ENCODE measurements at regions not wholly inside any gene's neighbourhood (a gene's known extent, or its start where the extent isn't known, plus 50 kb on each side); places are given as distances from the start of the nearest gene placed in this dataset.

DNA sequence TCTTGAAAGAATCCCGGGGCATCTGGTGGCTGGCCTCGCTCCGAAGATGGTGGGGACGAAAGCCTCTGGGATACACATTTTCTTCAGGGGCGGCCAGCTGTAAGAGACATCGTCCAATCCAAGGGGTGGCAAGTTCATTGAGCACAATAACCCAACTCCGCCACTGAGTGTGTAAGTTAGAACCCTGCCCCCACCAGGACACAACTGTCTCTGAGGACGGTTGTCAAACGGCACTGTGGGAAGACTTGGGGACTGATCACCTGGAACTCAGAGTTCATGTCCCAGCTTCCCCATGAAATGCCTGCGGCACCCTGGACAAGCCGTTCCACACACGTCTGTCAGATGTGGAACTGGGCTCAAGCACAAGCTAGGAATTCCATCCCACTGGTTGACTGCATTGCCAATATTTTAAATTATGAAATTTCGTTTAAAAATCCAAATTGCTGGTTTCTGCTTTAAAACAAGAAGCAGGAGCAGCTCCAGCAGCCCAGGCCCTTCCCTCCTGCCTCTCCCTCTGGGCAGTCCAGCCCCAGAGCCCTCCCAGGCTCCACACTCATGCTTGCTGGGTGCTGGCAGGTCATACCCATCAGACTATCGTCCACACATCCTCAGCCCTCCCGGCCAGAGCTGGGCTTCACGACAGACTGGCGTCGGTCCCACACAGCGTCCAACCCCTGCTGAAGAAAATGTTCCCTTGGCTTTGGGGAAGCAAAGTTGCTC, 80.9 kb upstream of the AFDN start:
- no peaks in the 10 kb centered on the region for H3F3A ChIP-seq (replicated peaks; ENCODE audit: low read depth)
- H3K4me2 ChIP-seq = no peak overlapping the region
- peaks cover 3% of the 10 kb centered on the region; the same call in 1 of the 3 replicates for H3K9me3 Mint-ChIP-seq
- no peaks in the 10 kb centered on the region for H3K79me2 ChIP-seq (replicated peaks; ENCODE audit: insufficient read depth)
- ATAC-seq = no peak
- H3K9me2 ChIP-seq (ENCODE audit: insufficient read depth) = peaks cover 4% of the 10 kb centered on the region
- H3K4me1 ChIP-seq (ENCODE audit: insufficient read depth) = no peaks in the 10 kb centered on the region
- H3K36me3 ChIP-seq (ENCODE audit: insufficient read depth) = no peaks in the 10 kb centered on the region
- H3K36me3 Mint-ChIP-seq (ENCODE audit: low read depth) = no peaks in the 10 kb centered on the region
- no peaks in the 10 kb centered on the region for H4K20me1 ChIP-seq (replicated peaks; ENCODE audit: insufficient read depth)
- no peak overlapping the region for H3K4me3 Mint-ChIP-seq
- H3K27ac ChIP-seq (ENCODE audit: low read depth) = no peak overlapping the region
- H3K4me3 ChIP-seq = no peak overlapping the region
- H2AFZ ChIP-seq = no peak overlapping the region
- TF ChIP-seq JUNB (IDR thresholded peaks at IDR 0.05; ENCODE audit: unreplicated experiment) = no peak
- no peak for TF ChIP-seq NANOG (IDR thresholded peaks at IDR 0.05; ENCODE audit: borderline replicate concordance)
- TF ChIP-seq ETS1 (IDR thresholded peaks at IDR 0.05) = no peak
- no peak for TF ChIP-seq EZH2 (IDR thresholded peaks at IDR 0.05; ENCODE audit: low read depth, unreplicated experiment)
- TF ChIP-seq CTCF (conservative IDR thresholded peaks at IDR 0.05; ENCODE audit: low read depth in 2 of 2) = no peak
- TF ChIP-seq EZH2phosphoT487 (IDR thresholded peaks at IDR 0.05; ENCODE audit: unreplicated experiment) = no peak
- no peak for TF ChIP-seq STAT1 (IDR thresholded peaks at IDR 0.05; ENCODE audit: unreplicated experiment)
- TF ChIP-seq, protein P1, sequence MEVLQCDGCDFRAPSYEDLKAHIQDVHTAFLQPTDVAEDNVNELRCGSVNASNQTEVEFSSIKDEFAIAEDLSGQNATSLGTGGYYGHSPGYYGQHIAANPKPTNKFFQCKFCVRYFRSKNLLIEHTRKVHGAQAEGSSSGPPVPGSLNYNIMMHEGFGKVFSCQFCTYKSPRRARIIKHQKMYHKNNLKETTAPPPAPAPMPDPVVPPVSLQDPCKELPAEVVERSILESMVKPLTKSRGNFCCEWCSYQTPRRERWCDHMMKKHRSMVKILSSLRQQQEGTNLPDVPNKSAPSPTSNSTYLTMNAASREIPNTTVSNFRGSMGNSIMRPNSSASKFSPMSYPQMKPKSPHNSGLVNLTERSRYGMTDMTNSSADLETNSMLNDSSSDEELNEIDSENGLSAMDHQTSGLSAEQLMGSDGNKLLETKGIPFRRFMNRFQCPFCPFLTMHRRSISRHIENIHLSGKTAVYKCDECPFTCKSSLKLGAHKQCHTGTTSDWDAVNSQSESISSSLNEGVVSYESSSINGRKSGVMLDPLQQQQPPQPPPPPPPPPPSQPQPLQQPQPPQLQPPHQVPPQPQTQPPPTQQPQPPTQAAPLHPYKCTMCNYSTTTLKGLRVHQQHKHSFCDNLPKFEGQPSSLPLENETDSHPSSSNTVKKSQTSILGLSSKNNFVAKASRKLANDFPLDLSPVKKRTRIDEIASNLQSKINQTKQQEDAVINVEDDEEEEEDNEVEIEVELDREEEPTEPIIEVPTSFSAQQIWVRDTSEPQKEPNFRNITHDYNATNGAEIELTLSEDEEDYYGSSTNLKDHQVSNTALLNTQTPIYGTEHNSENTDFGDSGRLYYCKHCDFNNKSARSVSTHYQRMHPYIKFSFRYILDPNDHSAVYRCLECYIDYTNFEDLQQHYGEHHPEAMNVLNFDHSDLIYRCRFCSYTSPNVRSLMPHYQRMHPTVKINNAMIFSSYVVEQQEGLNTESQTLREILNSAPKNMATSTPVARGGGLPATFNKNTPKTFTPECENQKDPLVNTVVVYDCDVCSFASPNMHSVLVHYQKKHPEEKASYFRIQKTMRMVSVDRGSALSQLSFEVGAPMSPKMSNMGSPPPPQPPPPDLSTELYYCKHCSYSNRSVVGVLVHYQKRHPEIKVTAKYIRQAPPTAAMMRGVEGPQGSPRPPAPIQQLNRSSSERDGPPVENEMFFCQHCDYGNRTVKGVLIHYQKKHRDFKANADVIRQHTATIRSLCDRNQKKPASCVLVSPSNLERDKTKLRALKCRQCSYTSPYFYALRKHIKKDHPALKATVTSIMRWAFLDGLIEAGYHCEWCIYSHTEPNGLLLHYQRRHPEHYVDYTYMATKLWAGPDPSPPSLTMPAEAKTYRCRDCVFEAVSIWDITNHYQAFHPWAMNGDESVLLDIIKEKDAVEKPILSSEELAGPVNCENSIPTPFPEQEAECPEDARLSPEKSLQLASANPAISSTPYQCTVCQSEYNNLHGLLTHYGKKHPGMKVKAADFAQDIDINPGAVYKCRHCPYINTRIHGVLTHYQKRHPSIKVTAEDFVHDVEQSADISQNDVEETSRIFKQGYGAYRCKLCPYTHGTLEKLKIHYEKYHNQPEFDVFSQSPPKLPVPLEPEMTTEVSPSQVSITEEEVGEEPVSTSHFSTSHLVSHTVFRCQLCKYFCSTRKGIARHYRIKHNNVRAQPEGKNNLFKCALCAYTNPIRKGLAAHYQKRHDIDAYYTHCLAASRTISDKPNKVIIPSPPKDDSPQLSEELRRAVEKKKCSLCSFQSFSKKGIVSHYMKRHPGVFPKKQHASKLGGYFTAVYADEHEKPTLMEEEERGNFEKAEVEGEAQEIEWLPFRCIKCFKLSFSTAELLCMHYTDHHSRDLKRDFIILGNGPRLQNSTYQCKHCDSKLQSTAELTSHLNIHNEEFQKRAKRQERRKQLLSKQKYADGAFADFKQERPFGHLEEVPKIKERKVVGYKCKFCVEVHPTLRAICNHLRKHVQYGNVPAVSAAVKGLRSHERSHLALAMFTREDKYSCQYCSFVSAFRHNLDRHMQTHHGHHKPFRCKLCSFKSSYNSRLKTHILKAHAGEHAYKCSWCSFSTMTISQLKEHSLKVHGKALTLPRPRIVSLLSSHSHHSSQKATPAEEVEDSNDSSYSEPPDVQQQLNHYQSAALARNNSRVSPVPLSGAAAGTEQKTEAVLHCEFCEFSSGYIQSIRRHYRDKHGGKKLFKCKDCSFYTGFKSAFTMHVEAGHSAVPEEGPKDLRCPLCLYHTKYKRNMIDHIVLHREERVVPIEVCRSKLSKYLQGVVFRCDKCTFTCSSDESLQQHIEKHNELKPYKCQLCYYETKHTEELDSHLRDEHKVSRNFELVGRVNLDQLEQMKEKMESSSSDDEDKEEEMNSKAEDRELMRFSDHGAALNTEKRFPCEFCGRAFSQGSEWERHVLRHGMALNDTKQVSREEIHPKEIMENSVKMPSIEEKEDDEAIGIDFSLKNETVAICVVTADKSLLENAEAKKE (CRISPR knock-in tag; IDR thresholded peaks at IDR 0.05) = no peak
- H3K4me1 Mint-ChIP-seq = peaks cover 17% of the 10 kb centered on the region; the same call in 2 of the 3 replicates
- no peaks in the 10 kb centered on the region for H3K27me3 ChIP-seq (ENCODE audit: insufficient read depth)
- DNase-seq (ENCODE audit: low spot score) = no peak
- H3K27ac Mint-ChIP-seq = no peak overlapping the region
- peaks cover 3% of the 10 kb centered on the region for H3K27me3 Mint-ChIP-seq (ENCODE audit: insufficient read depth, low read depth, poor library complexity)
